HEK293 (cell line): ENCODE measurements at regions not wholly inside any gene's neighbourhood (a gene's known extent, or its start where the extent isn't known, plus 50 kb on each side); places are given as distances from the start of the nearest gene placed in this dataset.

Experiments
- CTCF ChIA-PET: fragments of 350-600 bp; formaldehyde crosslinking; extraction: SDS; loops from one replicate; lab custom pipeline; 2021; ENCODE audit warnings: antibody characterized with exemption; lab: Yijun Ruan, JAX
- POLR2A ChIA-PET: fragments of 300-600 bp; formaldehyde crosslinking; extraction: SDS; loops from one replicate; lab custom pipeline; 2020; ENCODE audit warnings: antibody characterized with exemption, inconsistent platforms; lab: Yijun Ruan, JAX
- H3K27ac ChIP-seq: fragments of 200-500 bp; sonication (Bioruptor generic); 2 replicates; pipeline ENCODE4 v1.5.1; 2014; ENCODE audit warnings: low read depth, low read length, control low read depth, inconsistent platforms; ENCODE audit errors: extremely low read depth
- H3K36me3 ChIP-seq, 2 experiments: fragments of 200-500 bp in 1 of 2; sonication (Bioruptor generic) in 1 of 2; 1 replicate in 1 of 2; 2 replicates in 1 of 2; pipeline ENCODE4 v1.5.1; 2014 to 2017; ENCODE audit warnings: inconsistent platforms in 2 of 2, low read length in 2 of 2; ENCODE audit not compliant: control insufficient read depth in 2 of 2, insufficient read depth in 1 of 2
- H3K4me1 ChIP-seq: fragments of 200-500 bp; sonication (Bioruptor generic); 2 replicates; pipeline ENCODE4 v1.5.1; 2014; ENCODE audit warnings: mild to moderate bottlenecking, low read length, inconsistent platforms; ENCODE audit not compliant: control insufficient read depth, insufficient read depth
- H3K4me3 ChIP-seq: 2 replicates; pipeline ENCODE4 v1.5.1; 2011; ENCODE audit warnings: low read depth, mild to moderate bottlenecking, control low read depth, low read length, moderate library complexity
- H3K9me3 ChIP-seq: fragments of 200-500 bp; sonication (Bioruptor generic); 2 replicates; pipeline ENCODE4 v1.5.1; 2014; ENCODE audit warnings: low read depth, low read length, inconsistent platforms; ENCODE audit not compliant: control insufficient read depth, insufficient read depth
- FEZF1 ChIP-seq: fragments of 450-650 bp; formaldehyde crosslinking; IDR thresholded peaks from 2 replicates; pipeline ENCODE4 v1.5.1; 2016; ENCODE audit warnings: missing biosample characterization, missing genetic modification characterization
- MEIS1 ChIP-seq: sonication (generic); formaldehyde crosslinking; IDR thresholded peaks from 2 replicates; pipeline ENCODE4 v1.8.1; 2022; ENCODE audit warnings: missing genetic modification reagents, mild to moderate bottlenecking, borderline replicate concordance
- PATZ1 ChIP-seq: fragments of 450-650 bp; formaldehyde crosslinking; IDR thresholded peaks from 2 replicates; pipeline ENCODE4 v1.5.1; 2016; ENCODE audit warnings: missing biosample characterization, missing genetic modification characterization
- PRDM1 ChIP-seq: fragments of 450-650 bp; formaldehyde crosslinking; IDR thresholded peaks from 2 replicates; pipeline ENCODE4; 2016; ENCODE audit warnings: missing biosample characterization, missing genetic modification characterization
- SCRT1 ChIP-seq: fragments of 450-650 bp; formaldehyde crosslinking; IDR thresholded peaks from 2 replicates; pipeline ENCODE4 v1.5.1; 2016; ENCODE audit warnings: missing biosample characterization, missing genetic modification characterization, borderline replicate concordance
- SETDB1 ChIP-seq: IDR thresholded peaks from one replicate; pipeline ENCODE4 v1.6.1; 2017; ENCODE audit warnings: mild to moderate bottlenecking, low read length, moderate library complexity, mixed read lengths; ENCODE audit not compliant: insufficient read length
- SP3 ChIP-seq: fragments of 450-650 bp; formaldehyde crosslinking; IDR thresholded peaks from 2 replicates; pipeline ENCODE4 v1.5.1; 2016; ENCODE audit warnings: missing biosample characterization, missing genetic modification characterization
- TSHZ1 ChIP-seq: fragments of 450-650 bp; formaldehyde crosslinking; IDR thresholded peaks from 2 replicates; pipeline ENCODE4 v1.5.1; 2016; ENCODE audit warnings: missing biosample characterization, missing genetic modification characterization, borderline replicate concordance
- ZEB2 ChIP-seq: fragments of 450-650 bp; formaldehyde crosslinking; IDR thresholded peaks from 2 replicates; pipeline ENCODE4 v1.5.1; 2016; ENCODE audit warnings: missing biosample characterization, missing genetic modification characterization
- ZNF157 ChIP-seq: fragments of 450-650 bp; formaldehyde crosslinking; IDR thresholded peaks from 2 replicates; pipeline ENCODE4 v1.5.1; 2016; ENCODE audit warnings: missing biosample characterization, missing genetic modification characterization
- ZNF2 ChIP-seq: fragments of 450-650 bp; formaldehyde crosslinking; IDR thresholded peaks from 2 replicates; pipeline ENCODE4 v1.5.1; 2016; ENCODE audit warnings: missing biosample characterization, missing genetic modification characterization
- ZNF221 ChIP-seq: fragments of 450-650 bp; formaldehyde crosslinking; IDR thresholded peaks from 2 replicates; pipeline ENCODE4 v1.5.1; 2017; ENCODE audit warnings: missing biosample characterization, missing genetic modification characterization, borderline replicate concordance
- ZNF223 ChIP-seq: fragments of 450-650 bp; formaldehyde crosslinking; IDR thresholded peaks from 2 replicates; pipeline ENCODE4 v1.5.1; 2016; ENCODE audit warnings: missing biosample characterization, missing genetic modification characterization
- ZNF23 ChIP-seq: fragments of 450-650 bp; formaldehyde crosslinking; IDR thresholded peaks from 2 replicates; pipeline ENCODE4 v1.5.1; 2016; ENCODE audit warnings: missing biosample characterization, missing genetic modification characterization, borderline replicate concordance
- ZNF423 ChIP-seq: fragments of 450-650 bp; formaldehyde crosslinking; IDR thresholded peaks from 2 replicates; pipeline ENCODE4 v1.5.1; 2016; ENCODE audit warnings: missing biosample characterization, missing genetic modification characterization
- ZNF433 ChIP-seq: fragments of 450-650 bp; formaldehyde crosslinking; IDR thresholded peaks from 2 replicates; pipeline ENCODE4 v1.5.1; 2016; ENCODE audit warnings: missing biosample characterization, missing genetic modification characterization, low read depth
- ZNF514 ChIP-seq: fragments of 450-650 bp; formaldehyde crosslinking; IDR thresholded peaks from 2 replicates; pipeline ENCODE4 v1.5.1; 2016; ENCODE audit warnings: missing biosample characterization, missing genetic modification characterization
- ZNF654 ChIP-seq: fragments of 450-650 bp; formaldehyde crosslinking; IDR thresholded peaks from 2 replicates; pipeline ENCODE4 v1.5.1; 2016; ENCODE audit warnings: low read depth, missing biosample characterization, missing genetic modification characterization
- ZNF692 ChIP-seq: fragments of 450-650 bp; formaldehyde crosslinking; IDR thresholded peaks from 2 replicates; pipeline ENCODE4 v1.5.1; 2016; ENCODE audit warnings: missing biosample characterization, missing genetic modification characterization
- ZNF791 ChIP-seq: fragments of 450-650 bp; formaldehyde crosslinking; IDR thresholded peaks from 2 replicates; pipeline ENCODE4 v1.5.1; 2016; ENCODE audit warnings: missing biosample characterization, missing genetic modification characterization
- TF ChIP-seq, protein P1 (sequence below): fragments of 450-650 bp; formaldehyde crosslinking; IDR thresholded peaks from 2 replicates; pipeline ENCODE4 v1.5.1; 2016; ENCODE audit warnings: missing biosample characterization, missing genetic modification characterization

- H3K36me3 ChIP-seq, result no peaks in the 10 kb centered on the region
- H3K4me1 ChIP-seq, result no peaks in the 10 kb centered on the region
- H3K4me3 ChIP-seq, result no peak overlapping the region
- H3K27ac ChIP-seq, result no peak overlapping the region
- no peaks in the 10 kb centered on the region for H3K9me3 ChIP-seq
- ChIA-PET POLR2A (no interaction called here), CTCF (interaction anchor here (0.7 kb wide), 1 partner anchor 419 kb away, joined by 3 read pairs; no protein-coding TSS in a partner anchor)
- no peak for TF ChIP-seq PATZ1
- no peak for TF ChIP-seq ZNF223
- no peak for TF ChIP-seq ZNF692 (tag by site-specific recombination)
- no peak for TF ChIP-seq ZNF2 (tag by site-specific recombination)
- no peak for TF ChIP-seq PRDM1 (tag by site-specific recombination)
- TF ChIP-seq ZNF514 (tag by site-specific recombination), result no peak
- no peak for TF ChIP-seq ZNF423 (tag by site-specific recombination)
- TF ChIP-seq SP3 (tag by site-specific recombination), result no peak
- no peak for TF ChIP-seq MEIS1
- TF ChIP-seq ZEB2 (tag by site-specific recombination), result no peak
- no peak for TF ChIP-seq ZNF221
- TF ChIP-seq ZNF433 (tag by site-specific recombination), result no peak
- no peak for TF ChIP-seq SCRT1 (tag by site-specific recombination)
- no peak for TF ChIP-seq ZNF654 (tag by site-specific recombination)
- no peak for TF ChIP-seq TSHZ1 (tag by site-specific recombination)
- no peak for TF ChIP-seq ZNF157 (tag by site-specific recombination)
These were observed 91.5 kb upstream of the RBMS3 start for GRCh38 chr3:29189328-29189727.

DNA sequence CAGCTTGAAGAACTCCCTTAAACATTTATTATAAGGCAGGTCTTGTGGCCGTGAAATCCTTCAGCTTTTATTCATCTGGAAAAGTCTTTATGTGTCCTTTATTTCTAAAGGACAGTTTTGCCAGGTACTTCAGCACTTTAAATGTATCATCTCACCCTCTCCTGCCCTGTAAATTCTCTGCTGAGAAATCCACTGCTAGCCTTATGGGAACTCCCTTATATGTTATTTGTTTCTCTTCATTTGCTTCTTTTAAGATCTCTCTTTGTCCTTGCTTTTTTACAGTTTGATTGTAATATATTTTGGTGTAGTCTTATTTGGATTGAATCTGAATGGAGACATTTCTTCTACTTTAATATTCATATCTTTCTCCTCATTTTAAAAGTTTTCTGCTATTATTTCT is 86.7 kb upstream of the RBMS3 start:
- Histone ChIP-seq H3K4me1 (no peaks in the 10 kb centered on the region), H3K4me3 (no peak overlapping the region), H3K36me3 (no peaks in the 10 kb centered on the region), H3K9me3 (no peaks in the 10 kb centered on the region), H3K27ac (no peak overlapping the region)
- CTCF ChIA-PET, result no interaction called here
- no peak for TF ChIP-seq FEZF1 (tag by site-specific recombination)
- TF ChIP-seq, protein P1, sequence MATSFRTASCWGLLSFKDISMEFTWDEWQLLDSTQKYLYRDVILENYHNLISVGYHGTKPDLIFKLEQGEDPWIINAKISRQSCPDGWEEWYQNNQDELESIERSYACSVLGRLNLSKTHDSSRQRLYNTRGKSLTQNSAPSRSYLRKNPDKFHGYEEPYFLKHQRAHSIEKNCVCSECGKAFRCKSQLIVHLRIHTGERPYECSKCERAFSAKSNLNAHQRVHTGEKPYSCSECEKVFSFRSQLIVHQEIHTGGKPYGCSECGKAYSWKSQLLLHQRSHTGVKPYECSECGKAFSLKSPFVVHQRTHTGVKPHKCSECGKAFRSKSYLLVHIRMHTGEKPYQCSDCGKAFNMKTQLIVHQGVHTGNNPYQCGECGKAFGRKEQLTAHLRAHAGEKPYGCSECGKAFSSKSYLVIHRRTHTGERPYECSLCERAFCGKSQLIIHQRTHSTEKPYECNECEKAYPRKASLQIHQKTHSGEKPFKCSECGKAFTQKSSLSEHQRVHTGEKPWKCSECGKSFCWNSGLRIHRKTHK, result no peak
- peak; percentile 93 for TF ChIP-seq ZNF791 (tag by site-specific recombination)
- TF ChIP-seq ZNF23 (tag by site-specific recombination), result no peak
- TF ChIP-seq SETDB1, result peak; percentile 69
- POLR2A ChIA-PET, result no interaction called here
